H9 (cell line): ENCODE measurements at regions not wholly inside any gene's neighbourhood (a gene's known extent, or its start where the extent isn't known, plus 50 kb on each side); places are given as distances from the start of the nearest gene placed in this dataset.

Experiments used
- DNase-seq: peaks from one replicate; pipeline ENCODE4 v3.0.0-alpha.2; 2017
- H2AFZ ChIP-seq: one replicate; pipeline ENCODE4 v1.6.1; 2013; ENCODE audit warnings: mild to moderate bottlenecking, low read length, control low read depth, moderate library complexity
- H2AK5ac ChIP-seq: 2 replicates; pipeline ENCODE4 v1.6.1; 2013; ENCODE audit warnings: low read length, control low read depth, mixed read lengths; ENCODE audit not compliant: insufficient read length
- H2BK120ac ChIP-seq: one replicate; pipeline ENCODE4 v1.6.1; 2013; ENCODE audit warnings: low read depth, mild to moderate bottlenecking, low read length, control low read depth, inconsistent platforms; ENCODE audit not compliant: poor library complexity, severe bottlenecking
- H2BK12ac ChIP-seq: 2 replicates; pipeline ENCODE4 v1.6.1; 2013; ENCODE audit warnings: low read length, control low read depth, mixed read lengths, low read depth; ENCODE audit not compliant: insufficient read length
- H2BK15ac ChIP-seq: 2 replicates; pipeline ENCODE4 v1.6.1; 2013; ENCODE audit warnings: low read depth, low read length, control low read depth
- H2BK20ac ChIP-seq: one replicate; pipeline ENCODE4 v1.6.1; 2013; ENCODE audit warnings: low read depth, mild to moderate bottlenecking, low read length, control low read depth, inconsistent platforms; ENCODE audit not compliant: poor library complexity, severe bottlenecking
- H2BK5ac ChIP-seq: 2 replicates; pipeline ENCODE4 v1.6.1; 2013; ENCODE audit warnings: low read length, control low read depth, mixed read lengths; ENCODE audit not compliant: insufficient read length
- H3K14ac ChIP-seq: 2 replicates; pipeline ENCODE4 v1.6.1; 2013; ENCODE audit warnings: low read length, control low read depth; ENCODE audit not compliant: insufficient read depth
- H3K18ac ChIP-seq: 2 replicates; pipeline ENCODE4 v1.6.1; 2013; ENCODE audit warnings: low read depth, mild to moderate bottlenecking, mixed read lengths, low read length, control low read depth; ENCODE audit not compliant: insufficient read length
- H3K23ac ChIP-seq: 2 replicates; pipeline ENCODE4 v1.6.1; 2013; ENCODE audit warnings: low read length, control low read depth, mixed read lengths, low read depth; ENCODE audit not compliant: insufficient read length
- H3K23me2 ChIP-seq: 2 replicates; pipeline ENCODE4 v1.6.1; 2013; ENCODE audit warnings: low read depth, mild to moderate bottlenecking, mixed read lengths, low read length, control low read depth; ENCODE audit not compliant: insufficient read length, poor library complexity, severe bottlenecking
- H3K27ac ChIP-seq: 2 replicates; pipeline ENCODE4 v1.5.1; 2013; ENCODE audit warnings: low read length, control low read depth, mixed read lengths, low read depth; ENCODE audit not compliant: insufficient read length
- H3K27me3 ChIP-seq: 2 replicates; pipeline ENCODE4 v1.6.1; 2013; ENCODE audit warnings: low read length, control low read depth, inconsistent platforms; ENCODE audit not compliant: insufficient read depth
- H3K4ac ChIP-seq: 2 replicates; pipeline ENCODE4 v1.6.1; 2013; ENCODE audit warnings: low read depth, mild to moderate bottlenecking, control low read depth, inconsistent platforms, low read length, moderate library complexity
- H3K4me1 ChIP-seq: 2 replicates; pipeline ENCODE4 v1.6.1; 2013; ENCODE audit warnings: low read length, control low read depth, inconsistent platforms; ENCODE audit not compliant: insufficient read depth
- H3K4me2 ChIP-seq: 2 replicates; pipeline ENCODE4 v1.6.1; 2013; ENCODE audit warnings: low read length, control low read depth, mixed read lengths; ENCODE audit not compliant: insufficient read length, insufficient read depth
- H3K56ac ChIP-seq: 2 replicates; pipeline ENCODE4 v1.6.1; 2013; ENCODE audit warnings: low read depth, mild to moderate bottlenecking, mixed read lengths, low read length, control low read depth; ENCODE audit not compliant: insufficient read length
- H3K79me1 ChIP-seq: 2 replicates; pipeline ENCODE4 v1.6.1; 2013; ENCODE audit warnings: low read depth, mild to moderate bottlenecking, moderate library complexity, low read length, control low read depth, inconsistent platforms; ENCODE audit not compliant: insufficient read depth, poor library complexity, severe bottlenecking
- H3K79me2 ChIP-seq: 2 replicates; pipeline ENCODE4 v1.6.1; 2013; ENCODE audit warnings: low read length, control low read depth, inconsistent platforms; ENCODE audit not compliant: insufficient read depth
- H3K9ac ChIP-seq: 2 replicates; pipeline ENCODE4 v1.6.1; 2013; ENCODE audit warnings: low read length, control low read depth, mixed read lengths; ENCODE audit not compliant: insufficient read length; ENCODE audit errors: extremely low read depth
- H3K9me3 ChIP-seq: one replicate; pipeline ENCODE4 v1.6.1; 2013; ENCODE audit warnings: low read depth, low read length, inconsistent platforms; ENCODE audit not compliant: control insufficient read depth
- H3T11ph ChIP-seq: one replicate; pipeline ENCODE4 v1.6.1; 2013; ENCODE audit warnings: mild to moderate bottlenecking, low read length, control low read depth, inconsistent platforms
- H4K20me1 ChIP-seq: one replicate; pipeline ENCODE4 v1.6.1; 2013; ENCODE audit not compliant: control insufficient read depth, insufficient read length, insufficient read depth
- H4K5ac ChIP-seq: 2 replicates; pipeline ENCODE4 v1.6.1; 2013; ENCODE audit warnings: low read depth, mild to moderate bottlenecking, mixed read lengths, low read length, control low read depth; ENCODE audit not compliant: insufficient read length
- H4K8ac ChIP-seq: replicated peaks from 2 replicates; pipeline ENCODE4 v1.6.1; 2013; ENCODE audit warnings: low read length, control low read depth, mixed read lengths, low read depth; ENCODE audit not compliant: insufficient read length
- H4K91ac ChIP-seq: 2 replicates; pipeline ENCODE4 v1.6.1; 2013; ENCODE audit warnings: low read depth, mild to moderate bottlenecking, moderate library complexity, mixed read lengths, low read length, control low read depth; ENCODE audit not compliant: insufficient read length
- H3K27ac Mint-ChIP-seq, 3 experiments: 2 replicates in 2 of 3; 3 replicates in 1 of 3; pipeline ENCODE4 v1.8.0; 2020 to 2021; ENCODE audit warnings: mixed read lengths in 3 of 3, mild to moderate bottlenecking in 1 of 3, moderate library complexity in 1 of 3
- H3K27me3 Mint-ChIP-seq: 2 replicates; pipeline ENCODE4 v1.8.0; 2021; ENCODE audit warnings: low read depth, mild to moderate bottlenecking, moderate library complexity, mixed read lengths
- H3K36me3 Mint-ChIP-seq, 3 experiments: 2 replicates in 2 of 3; 3 replicates in 1 of 3; pipeline ENCODE4 v1.8.0; 2020 to 2021; ENCODE audit warnings: low read depth in 3 of 3, mixed read lengths in 3 of 3; ENCODE audit not compliant: insufficient read depth in 1 of 3
- H3K4me1 Mint-ChIP-seq, 2 experiments: 2 replicates each; pipeline ENCODE4 v1.8.0; 2020; ENCODE audit warnings: mixed read lengths in 2 of 2
- H3K4me3 Mint-ChIP-seq, 2 experiments: 2 replicates in 1 of 2; 3 replicates in 1 of 2; pipeline ENCODE4 v1.8.0; 2020 to 2021; ENCODE audit warnings: mild to moderate bottlenecking in 2 of 2, mixed read lengths in 2 of 2, moderate library complexity in 1 of 2
- H3K9me3 Mint-ChIP-seq, 2 experiments: 2 replicates in 1 of 2; 3 replicates in 1 of 2; pipeline ENCODE4 v1.8.0; 2020; ENCODE audit warnings: mild to moderate bottlenecking in 2 of 2, mixed read lengths in 2 of 2, moderate library complexity in 1 of 2
- WGBS: extraction: QIAGEN DNeasy Blood & Tissue Kit; methylation state at CpG from one replicate; pipeline ENCODE4 v1.1.7; 2013; ENCODE audit warnings: missing lambda C conversion rate, low lambda C conversion rate, mixed read lengths; ENCODE audit not compliant: insufficient read length; ENCODE audit errors: extremely low coverage; 5-methylcytosine and 5-hydroxymethylcytosine counted together
- TF ChIP-seq, protein P1 (sequence below): fragments of 200-600 bp; sonication (generic); conservative IDR thresholded peaks from 3 replicates; pipeline ENCODE4 v1.8.0; 2021; ENCODE audit warnings: antibody characterized with exemption, mild to moderate bottlenecking

DNA sequence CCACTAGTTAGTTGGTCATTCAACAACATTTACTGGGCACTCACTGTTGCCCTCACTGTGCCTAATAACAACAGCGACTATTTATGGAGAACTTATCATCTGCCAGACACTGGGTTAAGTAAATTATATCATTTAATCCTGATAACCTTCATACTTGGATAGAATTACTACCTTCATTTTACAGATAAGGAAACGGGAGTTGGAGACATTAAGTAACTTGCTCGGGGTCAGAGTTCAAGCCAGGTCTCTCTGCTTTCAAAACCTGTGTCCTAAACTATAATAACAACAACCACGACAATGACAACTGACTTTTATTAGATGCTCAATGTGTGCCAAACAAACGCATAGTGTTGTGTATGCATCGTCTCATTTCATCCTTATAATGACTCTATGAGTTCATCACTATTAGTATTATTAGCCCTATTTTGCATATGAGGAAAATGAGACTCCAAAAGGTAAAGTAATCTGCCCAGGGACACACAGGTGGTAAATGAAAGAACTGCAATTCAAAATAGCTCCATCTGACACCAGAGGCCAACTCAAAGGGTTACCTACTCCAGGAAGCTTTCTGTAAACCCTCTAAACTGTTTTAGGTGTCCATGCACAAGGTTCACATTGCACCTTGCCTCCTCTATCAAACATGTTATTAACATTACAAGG is 98.4 kb upstream of the ACSL4 start:
- Mint-ChIP-seq H3K9me3 (no peaks in the 10 kb centered on the region), H3K4me1 (peaks cover 7 to 9% of the 10 kb centered on the region in 2 experiments), H3K4me3 (no peak overlapping the region), H3K36me3 (no peaks in the 10 kb centered on the region), H3K27me3 (no peaks in the 10 kb centered on the region; the same call in 1 of the 2 replicates), H3K27ac (no peak overlapping the region)
- Histone ChIP-seq H4K91ac (no peak overlapping the region), H2BK20ac (no peak overlapping the region), H3K23ac (no peak overlapping the region), H3K4me2 (no peak overlapping the region), H3K79me2 (no peaks in the 10 kb centered on the region; the same call in 1 of the 2 replicates), H2AK5ac (no peak overlapping the region), H3K56ac (no peak overlapping the region), H3K9ac (no peak overlapping the region), H3K14ac (no peak overlapping the region), H3K79me1 (no peaks in the 10 kb centered on the region), H3K23me2 (no peaks in the 10 kb centered on the region), H3T11ph (no peak overlapping the region), H4K8ac (no peak overlapping the region), H3K27me3 (no peaks in the 10 kb centered on the region), H4K20me1 (no peaks in the 10 kb centered on the region), H3K9me3 (no peaks in the 10 kb centered on the region), H3K4ac (no peak overlapping the region), H3K27ac (no peak overlapping the region), H2BK12ac (no peak overlapping the region), H2BK120ac (no peak overlapping the region), H3K4me1 (peaks cover 4% of the 10 kb centered on the region; the same call in 1 of the 2 replicates), H2BK15ac (no peak overlapping the region), H3K18ac (no peak overlapping the region), H2AFZ (no peak overlapping the region), H4K5ac (no peak overlapping the region), H2BK5ac (no peak overlapping the region)
- no peak for DNase-seq
- WGBS, result no CpG with 5 or more reads among the region's 6 CpGs
- TF ChIP-seq, protein P1, sequence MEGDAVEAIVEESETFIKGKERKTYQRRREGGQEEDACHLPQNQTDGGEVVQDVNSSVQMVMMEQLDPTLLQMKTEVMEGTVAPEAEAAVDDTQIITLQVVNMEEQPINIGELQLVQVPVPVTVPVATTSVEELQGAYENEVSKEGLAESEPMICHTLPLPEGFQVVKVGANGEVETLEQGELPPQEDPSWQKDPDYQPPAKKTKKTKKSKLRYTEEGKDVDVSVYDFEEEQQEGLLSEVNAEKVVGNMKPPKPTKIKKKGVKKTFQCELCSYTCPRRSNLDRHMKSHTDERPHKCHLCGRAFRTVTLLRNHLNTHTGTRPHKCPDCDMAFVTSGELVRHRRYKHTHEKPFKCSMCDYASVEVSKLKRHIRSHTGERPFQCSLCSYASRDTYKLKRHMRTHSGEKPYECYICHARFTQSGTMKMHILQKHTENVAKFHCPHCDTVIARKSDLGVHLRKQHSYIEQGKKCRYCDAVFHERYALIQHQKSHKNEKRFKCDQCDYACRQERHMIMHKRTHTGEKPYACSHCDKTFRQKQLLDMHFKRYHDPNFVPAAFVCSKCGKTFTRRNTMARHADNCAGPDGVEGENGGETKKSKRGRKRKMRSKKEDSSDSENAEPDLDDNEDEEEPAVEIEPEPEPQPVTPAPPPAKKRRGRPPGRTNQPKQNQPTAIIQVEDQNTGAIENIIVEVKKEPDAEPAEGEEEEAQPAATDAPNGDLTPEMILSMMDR, result no peak
